HG03159 (cell line): ENCODE measurements at regions not wholly inside any gene's neighbourhood (a gene's known extent, or its start where the extent isn't known, plus 50 kb on each side); places are given as distances from the start of the nearest gene placed in this dataset.
"Not testable (repeated sequence)": the region's sequence is repeated elsewhere in the genome, so short reads cannot be mapped to it uniquely, and the experiment has no call there.

ENCODE experiments used
- ATAC-seq: cut with Tn5 transposase; IDR thresholded peaks from one replicate; pipeline ENCODE4 v1.9.1; 2021; ENCODE audit warnings: mild to moderate bottlenecking, moderate library complexity; ENCODE audit not compliant: unreplicated experiment

- ATAC-seq, result no peak
Measured at GRCh38 chr14:82872494-82872893, 1338.8 kb upstream of the SEL1L start.

GRCh38 chr14:82878951-82879350 lies 1345.3 kb upstream of the SEL1L start:
- ATAC-seq, result no peak

GRCh38 chr14:82879949-82880535 lies 1346.4 kb upstream of the SEL1L start:
- no peak for ATAC-seq

- no peak for ATAC-seq
Measured at GRCh38 chr14:82886670-82887069, 1353.0 kb upstream of the SEL1L start.

GRCh38 chr14:82889701-82890100 lies 1356.0 kb upstream of the SEL1L start:
- no peak for ATAC-seq

GRCh38 chr14:82896476-82896875 lies 1362.8 kb upstream of the SEL1L start:
- no peak for ATAC-seq

GRCh38 chr14:82897469-82898308 lies 1364.0 kb upstream of the SEL1L start:
- no peak for ATAC-seq

GRCh38 chr14:82905762-82906161 lies 1372.1 kb upstream of the SEL1L start:
- ATAC-seq, result no peak

- ATAC-seq, result no peak
Measured at GRCh38 chr14:82911930-82912329, 1378.3 kb upstream of the SEL1L start.

GRCh38 chr14:82913396-82913795 lies 1379.7 kb upstream of the SEL1L start:
- ATAC-seq, result no peak

- ATAC-seq, result no peak
Measured at GRCh38 chr14:82915381-82915780, 1381.7 kb upstream of the SEL1L start.

GRCh38 chr14:82935691-82936090 lies 1402.0 kb upstream of the SEL1L start:
- ATAC-seq, result no peak

GRCh38 chr14:82951171-82951570 lies 1417.5 kb upstream of the SEL1L start:
- no peak for ATAC-seq

- no peak for ATAC-seq
Measured at GRCh38 chr14:82963756-82964155, 1430.1 kb upstream of the SEL1L start.

- ATAC-seq, result no peak
Measured at GRCh38 chr14:82987502-82988124, 1454.0 kb upstream of the SEL1L start.

- ATAC-seq, result not testable (repeated sequence)
Measured at GRCh38 chr14:82994547-82994946, 1460.9 kb upstream of the SEL1L start.

GRCh38 chr14:82999802-83000201 lies 1466.1 kb upstream of the SEL1L start:
- ATAC-seq, result no peak

GRCh38 chr14:83004456-83005006 lies 1470.9 kb upstream of the SEL1L start:
- no peak for ATAC-seq

- no peak for ATAC-seq
Measured at GRCh38 chr14:83006121-83006670, 1472.5 kb upstream of the SEL1L start.

- ATAC-seq, result not testable (repeated sequence)
Measured at GRCh38 chr14:83007052-83007451, 1473.4 kb upstream of the SEL1L start.

GRCh38 chr14:83007641-83008225 lies 1474.1 kb upstream of the SEL1L start:
- ATAC-seq, result no peak
